Activated CD4-positive, alpha-beta T cell treated with anti-CD3 and anti-CD28 coated beads, Interleukin-2, Interleukin-6, amounts not matched to agents 100 ng/mL and 50 ng/mL, durations not matched to agents 16 hours and 8 hours (primary cell): ENCODE measurements at regions not wholly inside any gene's neighbourhood (a gene's known extent, or its start where the extent isn't known, plus 50 kb on each side); places are given as distances from the start of the nearest gene placed in this dataset.

ENCODE experiments used
- DNase-seq: peaks from one replicate; pipeline ENCODE4 v3.0.0-alpha.2; 2020

GRCh38 chr2:221343524-221343923 lies 228.6 kb downstream of the EPHA4 start:
- no peak for DNase-seq

- no peak for DNase-seq
These were observed 226.6 kb downstream of the EPHA4 start for GRCh38 chr2:221345516-221345915.

GRCh38 chr2:221346411-221346810 lies 225.7 kb downstream of the EPHA4 start:
- no peak for DNase-seq

DNA sequence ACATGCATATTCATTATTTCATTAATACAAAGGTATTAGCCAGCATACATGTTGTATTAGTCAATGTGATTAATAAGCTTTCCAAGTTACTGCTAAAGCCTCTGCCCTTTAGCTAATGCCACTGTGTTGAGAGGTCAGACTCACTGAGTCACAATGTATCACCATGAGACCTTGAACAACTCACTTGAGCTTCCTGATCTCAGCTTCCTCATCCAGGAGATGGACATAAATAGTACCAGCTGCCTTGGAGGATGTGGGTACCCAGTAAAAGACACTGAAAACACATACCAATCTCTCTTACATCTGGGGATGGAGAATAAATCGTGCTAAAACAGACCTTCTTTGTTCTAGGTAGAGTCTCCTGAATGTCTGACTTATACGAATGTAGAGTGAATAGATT lies 224.6 kb downstream of the EPHA4 start:
- no peak for DNase-seq

DNA sequence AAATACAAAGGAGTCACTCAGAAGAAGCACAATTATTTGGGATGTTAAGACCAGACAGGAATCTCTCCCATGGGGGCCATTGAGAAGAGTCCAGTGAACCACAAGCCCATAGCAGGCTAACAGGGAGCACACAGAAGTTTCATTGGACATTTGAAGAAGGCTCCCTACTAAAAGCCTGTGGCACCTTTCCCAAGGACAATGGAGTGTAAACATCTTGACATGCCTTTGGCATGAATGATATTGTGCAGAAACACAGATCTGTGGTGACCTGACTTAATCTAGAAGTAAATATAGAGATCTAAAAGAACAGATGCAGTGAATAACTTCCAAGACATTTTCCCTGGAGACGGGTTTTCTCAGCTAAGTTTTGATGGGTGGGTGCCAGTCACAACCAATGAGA lies 221.5 kb downstream of the EPHA4 start:
- no peak for DNase-seq

DNA sequence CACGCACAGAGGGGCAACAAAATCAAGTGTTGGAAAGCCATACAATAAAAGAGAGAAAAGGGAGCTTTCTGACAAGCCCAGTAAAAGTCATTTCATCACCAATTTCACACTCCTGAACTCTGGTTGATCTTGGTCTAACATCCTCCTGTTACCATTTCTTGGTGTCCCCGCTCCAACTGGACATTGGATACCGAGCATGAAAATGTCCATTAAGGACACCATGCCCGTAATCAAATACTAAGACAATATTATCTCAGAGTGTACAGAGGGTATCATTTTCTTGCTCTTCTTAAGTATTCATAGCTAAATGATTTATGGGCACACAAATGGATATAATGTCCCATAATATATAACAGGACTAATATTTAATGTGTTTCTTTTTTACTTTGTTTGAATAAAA lies 218.9 kb downstream of the EPHA4 start:
- no peak for DNase-seq

- DNase-seq = no peak
These were observed 211.8 kb downstream of the EPHA4 start for GRCh38 chr2:221360312-221360711.

- DNase-seq = no peak
These were observed 211.4 kb downstream of the EPHA4 start for GRCh38 chr2:221360742-221361141.

DNA sequence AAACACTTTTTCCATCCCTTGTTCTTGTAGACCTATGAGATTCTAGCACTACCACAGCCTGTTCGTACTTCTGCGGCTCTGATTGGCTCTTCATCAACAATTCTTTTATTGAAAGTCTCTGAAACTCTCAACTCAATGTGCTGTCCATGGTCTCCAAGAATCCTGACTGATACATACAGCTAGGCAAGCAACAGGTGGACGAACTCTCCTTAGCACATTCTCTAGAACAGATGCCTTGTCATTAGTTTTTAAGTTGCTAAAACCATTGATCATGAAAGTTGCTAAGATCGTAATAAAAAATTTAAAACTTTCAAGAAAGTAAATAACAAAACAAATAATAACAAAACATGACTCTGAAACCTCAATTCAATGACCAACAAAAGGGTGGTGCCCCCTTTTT lies 210.5 kb downstream of the EPHA4 start:
- DNase-seq = no peak

- DNase-seq = no peak
These were observed 207.4 kb downstream of the EPHA4 start for GRCh38 chr2:221364672-221365071.
